ENCODE measurements at regions not wholly inside any gene's neighbourhood (a gene's known extent, or its start where the extent isn't known, plus 50 kb on each side); places are given as distances from the start of the nearest gene placed in this dataset.

GRCh38 chr21:27646691-27647090, 679.8 kb upstream of the ADAMTS5 start:
- no peak for TF ChIP-seq CTCF (conservative IDR thresholded peaks at IDR 0.05; ENCODE audit: low read depth)
- no peak for DNase-seq (ENCODE audit: low spot score)
- no peak overlapping the region for H3K27ac ChIP-seq
- ChIA-PET POLR2A (ENCODE audit: low non-redundant PET) (no interaction called here), CTCF (interaction anchor here (0.7 kb wide), 1 partner anchor 443 kb away, joined by 3 read pairs; no protein-coding TSS in a partner anchor)

- no peak for DNase-seq (ENCODE audit: low spot score)
- ChIA-PET CTCF (no interaction called here), POLR2A (ENCODE audit: low non-redundant PET) (no interaction called here)
- no peak for TF ChIP-seq CTCF (conservative IDR thresholded peaks at IDR 0.05; ENCODE audit: low read depth)
- no peak overlapping the region for H3K27ac ChIP-seq
Measured at GRCh38 chr21:27646056-27646455, 679.2 kb upstream of the ADAMTS5 start.

- CTCF ChIA-PET, result no interaction called here
- DNase-seq (ENCODE audit: low spot score), result no peak
- no peak overlapping the region for H3K27ac ChIP-seq
- POLR2A ChIA-PET (ENCODE audit: low non-redundant PET), result no interaction called here
- TF ChIP-seq CTCF (conservative IDR thresholded peaks at IDR 0.05; ENCODE audit: low read depth), result no peak
Measured at GRCh38 chr21:27645285-27645684, 678.4 kb upstream of the ADAMTS5 start.

- CTCF ChIA-PET, result no interaction called here
- POLR2A ChIA-PET (ENCODE audit: low non-redundant PET), result no interaction called here
Measured at GRCh38 chr21:27643326-27643725, 676.4 kb upstream of the ADAMTS5 start.

GRCh38 chr21:27639286-27639685, 672.4 kb upstream of the ADAMTS5 start:
- POLR2A ChIA-PET (ENCODE audit: low non-redundant PET), result no interaction called here
- no peak for TF ChIP-seq CTCF (conservative IDR thresholded peaks at IDR 0.05; ENCODE audit: low read depth)
- DNase-seq (ENCODE audit: low spot score), result no peak
- CTCF ChIA-PET, result no interaction called here
- H3K27ac ChIP-seq, result no peak overlapping the region

More at GRCh38 chr21:27643326-27643725, 676.4 kb upstream of the ADAMTS5 start:
- H3K27ac ChIP-seq, result no peak overlapping the region
- no peak for DNase-seq (ENCODE audit: low spot score)
- TF ChIP-seq CTCF (conservative IDR thresholded peaks at IDR 0.05; ENCODE audit: low read depth), result no peak

GRCh38 chr21:27636656-27637055, 669.8 kb upstream of the ADAMTS5 start:
- CTCF ChIA-PET, result no interaction called here
- TF ChIP-seq CTCF (conservative IDR thresholded peaks at IDR 0.05; ENCODE audit: low read depth), result no peak
- POLR2A ChIA-PET (ENCODE audit: low non-redundant PET), result no interaction called here
- no peak for DNase-seq (ENCODE audit: low spot score)
- H3K27ac ChIP-seq, result no peak overlapping the region

GRCh38 chr21:27633631-27634030, 666.7 kb upstream of the ADAMTS5 start:
- POLR2A ChIA-PET (ENCODE audit: low non-redundant PET), result no interaction called here
- no peak for DNase-seq (ENCODE audit: low spot score)
- no peak for TF ChIP-seq CTCF (conservative IDR thresholded peaks at IDR 0.05; ENCODE audit: low read depth)
- H3K27ac ChIP-seq, result no peak overlapping the region
- CTCF ChIA-PET, result no interaction called here

Data from RWPE1 (cell line).